CD8-positive, alpha-beta memory T cell (primary cell): ENCODE measurements at regions not wholly inside any gene's neighbourhood (a gene's known extent, or its start where the extent isn't known, plus 50 kb on each side); places are given as distances from the start of the nearest gene placed in this dataset.
"Not testable (repeated sequence)": the region's sequence is repeated elsewhere in the genome, so short reads cannot be mapped to it uniquely, and the experiment has no call there.

ENCODE experiments used
- CTCF ChIA-PET: fragments of 350-600 bp; sonication (Branson Sonifier 250); formaldehyde crosslinking; loops from one replicate; lab custom pipeline; 2021; ENCODE audit warnings: antibody characterized with exemption; lab: Charles Lee
- POLR2A ChIA-PET: fragments of 350-600 bp; sonication (Branson Sonifier 250); formaldehyde crosslinking; loops from one replicate; lab custom pipeline; 2021; ENCODE audit warnings: antibody characterized with exemption; lab: Charles Lee
- DNase-seq, 5 donors: peaks; one replicate each; pipeline versions ENCODE4 v3.0.0 to v3.0.0-alpha.2; 2020 to 2022; ENCODE audit warnings: mixed read lengths in 1 of 5
- H3K27ac ChIP-seq: one replicate; pipeline ENCODE4 v1.7.0; 2013; ENCODE audit warnings: low read depth, mild to moderate bottlenecking, low read length, moderate library complexity
- H3K27me3 ChIP-seq: 2 replicates; pipeline ENCODE4 v1.7.0; 2013; ENCODE audit warnings: low read length, mild to moderate bottlenecking; ENCODE audit not compliant: insufficient read depth, poor library complexity, severe bottlenecking
- H3K36me3 ChIP-seq: 2 replicates; pipeline ENCODE4 v1.7.0; 2013; ENCODE audit warnings: mild to moderate bottlenecking, low read length, moderate library complexity; ENCODE audit not compliant: insufficient read depth
- H3K4me1 ChIP-seq: 2 replicates; pipeline ENCODE4 v1.7.0; 2013; ENCODE audit warnings: mild to moderate bottlenecking, low read length, moderate library complexity; ENCODE audit not compliant: insufficient read depth
- H3K4me3 ChIP-seq: 2 replicates; pipeline ENCODE4 v1.7.0; 2013; ENCODE audit warnings: mild to moderate bottlenecking, low read length
- H3K9me3 ChIP-seq: 2 replicates; pipeline ENCODE4 v1.7.0; 2013; ENCODE audit warnings: mild to moderate bottlenecking, low read length
- H3K27ac Mint-ChIP-seq, 8 donors: one replicate each; pipeline ENCODE4 v1.8.0; 2020 to 2021; ENCODE audit warnings: mixed read lengths in 8 of 8, mild to moderate bottlenecking in 6 of 8, inconsistent platforms in 3 of 8, moderate library complexity in 3 of 8
- H3K27me3 Mint-ChIP-seq, 2 donors: one replicate each; pipeline ENCODE4 v1.8.0; 2020 to 2021; ENCODE audit warnings: mixed read lengths in 2 of 2, mild to moderate bottlenecking in 1 of 2, moderate library complexity in 1 of 2
- H3K36me3 Mint-ChIP-seq, 3 donors: one replicate each; pipeline ENCODE4 v1.8.0; 2020 to 2021; ENCODE audit warnings: mixed read lengths in 3 of 3, inconsistent platforms in 1 of 3, mild to moderate bottlenecking in 1 of 3
- H3K4me1 Mint-ChIP-seq, 3 donors: one replicate each; pipeline ENCODE4 v1.8.0; 2020 to 2021; ENCODE audit warnings: mixed read lengths in 3 of 3, inconsistent platforms in 1 of 3, mild to moderate bottlenecking in 1 of 3
- H3K4me3 Mint-ChIP-seq, 7 donors: one replicate each; pipeline ENCODE4 v1.8.0; 2020 to 2021; ENCODE audit warnings: mixed read lengths in 7 of 7, mild to moderate bottlenecking in 6 of 7, moderate library complexity in 4 of 7, inconsistent platforms in 2 of 7
- H3K9me3 Mint-ChIP-seq, 5 donors: one replicate each; pipeline ENCODE4 v1.8.0; 2020 to 2022; ENCODE audit warnings: mixed read lengths in 5 of 5, mild to moderate bottlenecking in 3 of 5, moderate library complexity in 2 of 5, inconsistent platforms in 1 of 5

- peak in 1 of 5 donors; percentile 34 for DNase-seq
- no peak overlapping the region for H3K4me3 ChIP-seq
- Mint-ChIP-seq H3K36me3 (no peaks in the 10 kb centered on the region), H3K4me1 (no peaks in the 10 kb centered on the region), H3K27ac (peak overlapping the region in 1 of 8 donors; percentile 16), H3K9me3 (peaks cover 2 to 18% (median 9%) of the 10 kb centered on the region in 5 donors), H3K27me3 (peaks cover 2 to 7% of the 10 kb centered on the region in 2 donors), H3K4me3 (no peak overlapping the region)
- no peaks in the 10 kb centered on the region for H3K36me3 ChIP-seq
- CTCF ChIA-PET: no interaction called here
- no peak overlapping the region for H3K27ac ChIP-seq
- POLR2A ChIA-PET: no interaction called here
- H3K4me1 ChIP-seq: no peaks in the 10 kb centered on the region
- H3K27me3 ChIP-seq: no peaks in the 10 kb centered on the region
- no peaks in the 10 kb centered on the region for H3K9me3 ChIP-seq
Measured at GRCh38 chr2:92072461-92073035, 2798.7 kb upstream of the TEKT4 start.

- H3K36me3 Mint-ChIP-seq: no peaks in the 10 kb centered on the region
- POLR2A ChIA-PET: no interaction called here
- H3K9me3 ChIP-seq: no peaks in the 10 kb centered on the region
- no peak overlapping the region for H3K4me3 ChIP-seq
- peaks cover 2 to 7% of the 10 kb centered on the region in 2 donors for H3K27me3 Mint-ChIP-seq
- no peaks in the 10 kb centered on the region for H3K4me1 Mint-ChIP-seq
- no peak overlapping the region for H3K27ac ChIP-seq
- no peaks in the 10 kb centered on the region for H3K4me1 ChIP-seq
- H3K9me3 Mint-ChIP-seq: peaks cover 2 to 17% (median 10%) of the 10 kb centered on the region in 5 donors
- H3K4me3 Mint-ChIP-seq: no peak overlapping the region
- H3K27me3 ChIP-seq: no peaks in the 10 kb centered on the region
- H3K27ac Mint-ChIP-seq: no peak overlapping the region
- CTCF ChIA-PET: no interaction called here
- H3K36me3 ChIP-seq: no peaks in the 10 kb centered on the region
- DNase-seq: peak in 1 of 5 donors; percentile 17
Measured at GRCh38 chr2:92073036-92073814, 2798.0 kb upstream of the TEKT4 start.

DNA sequence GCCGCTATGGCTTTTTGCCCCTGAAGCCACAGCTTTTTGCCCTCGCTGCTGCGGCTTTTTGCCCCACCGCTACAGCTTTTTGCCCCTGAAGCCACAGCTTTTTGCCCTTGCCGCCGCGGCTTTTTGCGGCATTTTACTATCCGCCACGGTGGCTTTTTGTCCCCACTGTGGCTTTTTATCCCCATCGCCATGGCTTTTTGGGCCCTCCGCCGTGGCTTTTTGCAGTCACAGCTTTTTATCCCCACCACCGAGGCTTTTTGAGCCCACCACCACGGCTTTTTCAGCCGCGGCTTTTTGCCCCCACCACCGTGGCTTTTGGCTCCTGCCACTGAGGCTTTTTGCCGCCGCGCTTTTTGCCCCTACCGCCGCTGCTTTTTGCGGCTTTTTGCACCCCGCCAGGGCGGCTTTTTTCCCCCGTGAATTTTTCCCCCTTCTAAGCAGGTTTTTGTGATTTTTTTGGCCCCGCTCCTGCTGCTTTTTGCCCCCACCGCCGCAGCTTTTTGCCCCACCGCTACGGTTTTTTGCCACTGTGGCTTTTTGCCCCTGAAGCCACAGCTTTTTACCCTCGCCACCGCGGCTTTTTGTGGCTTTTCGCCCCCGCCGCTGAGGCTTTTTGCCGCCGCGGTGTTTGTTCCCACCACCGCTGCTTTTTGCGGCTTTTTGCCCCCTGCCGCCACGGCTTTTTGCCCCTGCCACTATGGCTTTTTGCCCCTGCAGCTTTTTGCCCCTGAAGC lies 2797.2 kb upstream of the TEKT4 start:
- H3K4me3 Mint-ChIP-seq: no peak overlapping the region
- CTCF ChIA-PET: no interaction called here

DNA sequence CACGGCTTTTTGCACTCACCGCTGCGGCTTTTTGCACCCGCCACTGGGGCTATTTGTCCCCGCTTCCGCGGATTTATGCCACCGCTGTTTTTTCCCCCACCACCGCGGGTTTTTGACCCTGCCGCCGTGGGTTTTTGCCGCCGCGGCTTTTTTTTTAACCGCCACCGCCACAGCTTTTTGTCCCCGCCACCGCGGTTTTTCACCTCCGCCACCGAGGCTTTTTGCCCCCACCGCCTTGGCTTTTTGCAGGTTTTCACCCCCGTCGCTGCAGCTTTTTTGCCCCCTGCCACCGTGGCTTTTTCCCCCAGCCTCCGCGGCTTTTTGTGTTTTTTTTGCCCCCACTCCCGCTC lies 2796.7 kb upstream of the TEKT4 start:
- Mint-ChIP-seq H3K27ac (no peak overlapping the region), H3K9me3 (peaks cover 2 to 25% (median 20%) of the 10 kb centered on the region in 5 donors), H3K4me1 (no peaks in the 10 kb centered on the region), H3K36me3 (no peaks in the 10 kb centered on the region), H3K27me3 (peaks cover 2 to 7% of the 10 kb centered on the region in 2 donors), H3K4me3 (no peak overlapping the region)
- Histone ChIP-seq H3K4me1 (no peaks in the 10 kb centered on the region), H3K36me3 (no peaks in the 10 kb centered on the region), H3K9me3 (no peaks in the 10 kb centered on the region), H3K27me3 (no peaks in the 10 kb centered on the region), H3K4me3 (no peak overlapping the region), H3K27ac (no peak overlapping the region)
- peak in 1 of 5 donors; percentile 21 for DNase-seq
- CTCF ChIA-PET: no interaction called here
- POLR2A ChIA-PET: no interaction called here

More for the DNA sequence above, 2797.2 kb upstream of the TEKT4 start:
- Mint-ChIP-seq H3K36me3 (no peaks in the 10 kb centered on the region), H3K27me3 (peaks cover 2 to 7% of the 10 kb centered on the region in 2 donors), H3K4me1 (no peaks in the 10 kb centered on the region), H3K27ac (no peak overlapping the region), H3K9me3 (peaks cover 2 to 21% (median 16%) of the 10 kb centered on the region in 5 donors)
- Histone ChIP-seq H3K36me3 (no peaks in the 10 kb centered on the region), H3K27ac (no peak overlapping the region), H3K4me1 (no peaks in the 10 kb centered on the region), H3K4me3 (no peak overlapping the region), H3K27me3 (no peaks in the 10 kb centered on the region), H3K9me3 (no peaks in the 10 kb centered on the region)
- peak in 1 of 5 donors; percentile 13 for DNase-seq
- POLR2A ChIA-PET: no interaction called here

- H3K4me3 ChIP-seq, H3K36me3 ChIP-seq, CTCF ChIA-PET, POLR2A ChIA-PET, DNase-seq, H3K27ac Mint-ChIP-seq, H3K4me3 Mint-ChIP-seq, H3K4me1 Mint-ChIP-seq, H3K27ac ChIP-seq, H3K27me3 ChIP-seq, H3K36me3 Mint-ChIP-seq, H3K4me1 ChIP-seq, H3K9me3 ChIP-seq, H3K27me3 Mint-ChIP-seq: not testable (repeated sequence)
- peaks cover 5 to 30% (median 22%) of the 10 kb centered on the region in 5 donors for H3K9me3 Mint-ChIP-seq
Measured at GRCh38 chr2:92075363-92075762, 2795.9 kb upstream of the TEKT4 start.
